HG03060 (cell line): ENCODE measurements at regions not wholly inside any gene's neighbourhood (a gene's known extent, or its start where the extent isn't known, plus 50 kb on each side); places are given as distances from the start of the nearest gene placed in this dataset.

Source experiments
- ATAC-seq: cut with Tn5 transposase; IDR thresholded peaks from one replicate; pipeline ENCODE4 v1.9.1; 2021; ENCODE audit warnings: low read depth, moderate number of reproducible peaks; ENCODE audit not compliant: unreplicated experiment

GRCh38 chr9:2486988-2487387 lies 134.6 kb upstream of the VLDLR start:
- no peak for ATAC-seq

GRCh38 chr9:2489838-2490314 lies 131.7 kb upstream of the VLDLR start:
- no peak for ATAC-seq

- ATAC-seq, result no peak
Measured at GRCh38 chr9:2492161-2492560, 129.4 kb upstream of the VLDLR start.

GRCh38 chr9:2493109-2493508 lies 128.5 kb upstream of the VLDLR start:
- ATAC-seq, result no peak

GRCh38 chr9:2493529-2493928 lies 128.1 kb upstream of the VLDLR start:
- no peak for ATAC-seq

- ATAC-seq, result no peak
Measured at GRCh38 chr9:2494562-2494961, 127.0 kb upstream of the VLDLR start.

- ATAC-seq, result no peak
Measured at GRCh38 chr9:2495221-2496005, 126.2 kb upstream of the VLDLR start.

- ATAC-seq, result no peak
Measured at GRCh38 chr9:2496169-2496568, 125.4 kb upstream of the VLDLR start.

GRCh38 chr9:2496934-2497333 lies 124.7 kb upstream of the VLDLR start:
- no peak for ATAC-seq

GRCh38 chr9:2497666-2498400 lies 123.8 kb upstream of the VLDLR start:
- ATAC-seq, result no peak

- ATAC-seq, result no peak
Measured at GRCh38 chr9:2502210-2502609, 119.4 kb upstream of the VLDLR start.

GRCh38 chr9:2502760-2503159 lies 118.8 kb upstream of the VLDLR start:
- ATAC-seq, result no peak

GRCh38 chr9:2506321-2506720 lies 115.3 kb upstream of the VLDLR start:
- no peak for ATAC-seq

- ATAC-seq, result no peak
Measured at GRCh38 chr9:2523591-2523990, 98.0 kb upstream of the VLDLR start.

GRCh38 chr9:2524601-2525000 lies 97.0 kb upstream of the VLDLR start:
- ATAC-seq, result no peak

GRCh38 chr9:2525147-2525546 lies 96.4 kb upstream of the VLDLR start:
- ATAC-seq, result no peak

- ATAC-seq, result no peak
Measured at GRCh38 chr9:2526071-2526828, 95.3 kb upstream of the VLDLR start.

- no peak for ATAC-seq
Measured at GRCh38 chr9:2531481-2531880, 90.1 kb upstream of the VLDLR start.

GRCh38 chr9:2536511-2536910 lies 85.1 kb upstream of the VLDLR start:
- ATAC-seq, result no peak

- ATAC-seq, result no peak
Measured at GRCh38 chr9:2545881-2546490, 75.6 kb upstream of the VLDLR start.
